GM06990 (cell line): ENCODE measurements at regions not wholly inside any gene's neighbourhood (a gene's known extent, or its start where the extent isn't known, plus 50 kb on each side); places are given as distances from the start of the nearest gene placed in this dataset.

Experiments used
- DNase-seq: peaks from one replicate; pipeline ENCODE4 v3.0.0-alpha.2; 2011; ENCODE audit not compliant: insufficient read length; ENCODE audit errors: extremely low read depth
- H3K27me3 ChIP-seq: replicated peaks from 2 replicates; pipeline ENCODE4 v1.6.0; 2011; ENCODE audit warnings: low read length; ENCODE audit not compliant: control insufficient read depth, insufficient read depth
- H3K36me3 ChIP-seq: 2 replicates; pipeline ENCODE4 v1.5.1; 2011; ENCODE audit warnings: low read length; ENCODE audit not compliant: control insufficient read depth, insufficient read depth
- H3K4me3 ChIP-seq: replicated peaks from 2 replicates; pipeline ENCODE4 v1.5.1; 2011; ENCODE audit warnings: low read depth, mild to moderate bottlenecking, control low read depth, low read length
- CTCF ChIP-seq: IDR thresholded peaks from 2 replicates; pipeline ENCODE4 v1.5.1; 2011; ENCODE audit warnings: low read length, control low read depth, mild to moderate bottlenecking, inconsistent platforms; ENCODE audit not compliant: insufficient read depth, poor library complexity, severe bottlenecking

- DNase-seq: no peak
- TF ChIP-seq CTCF: no peak
These were observed 232.3 kb downstream of the TJP1 start for GRCh38 chr15:29589975-29590374.

GRCh38 chr15:29589416-29589815 is 232.9 kb downstream of the TJP1 start:
- TF ChIP-seq CTCF: no peak
- H3K36me3 ChIP-seq: no peaks in the 10 kb centered on the region
- no peak for DNase-seq
- H3K27me3 ChIP-seq: no peaks in the 10 kb centered on the region
- no peak overlapping the region for H3K4me3 ChIP-seq

More at GRCh38 chr15:29589975-29590374, 232.3 kb downstream of the TJP1 start:
- no peaks in the 10 kb centered on the region for H3K36me3 ChIP-seq
- H3K4me3 ChIP-seq: no peak overlapping the region
- H3K27me3 ChIP-seq: no peaks in the 10 kb centered on the region

GRCh38 chr15:29573197-29573838 is 248.9 kb downstream of the TJP1 start:
- Histone ChIP-seq H3K36me3 (no peaks in the 10 kb centered on the region), H3K27me3 (0 out of 2 replicates have a peak, but pooled peaks cover 1% of the 10 kb centered on the region), H3K4me3 (no peak overlapping the region)
- DNase-seq: no peak
- TF ChIP-seq CTCF: no peak

GRCh38 chr15:29571792-29572431 is 250.4 kb downstream of the TJP1 start:
- Histone ChIP-seq H3K4me3 (no peak overlapping the region), H3K36me3 (no peaks in the 10 kb centered on the region), H3K27me3 (0 out of 2 replicates have a peak, but pooled peaks cover 1% of the 10 kb centered on the region)
- DNase-seq: no peak
- no peak for TF ChIP-seq CTCF

GRCh38 chr15:29570948-29571791 is 251.1 kb downstream of the TJP1 start:
- TF ChIP-seq CTCF: no peak
- peak; percentile 20 for DNase-seq
- Histone ChIP-seq H3K36me3 (no peaks in the 10 kb centered on the region), H3K27me3 (0 out of 2 replicates have a peak, but pooled peaks cover 1% of the 10 kb centered on the region), H3K4me3 (no peak overlapping the region)
